ENCODE measurements at regions not wholly inside any gene's neighbourhood (a gene's known extent, or its start where the extent isn't known, plus 50 kb on each side); places are given as distances from the start of the nearest gene placed in this dataset.

DNA sequence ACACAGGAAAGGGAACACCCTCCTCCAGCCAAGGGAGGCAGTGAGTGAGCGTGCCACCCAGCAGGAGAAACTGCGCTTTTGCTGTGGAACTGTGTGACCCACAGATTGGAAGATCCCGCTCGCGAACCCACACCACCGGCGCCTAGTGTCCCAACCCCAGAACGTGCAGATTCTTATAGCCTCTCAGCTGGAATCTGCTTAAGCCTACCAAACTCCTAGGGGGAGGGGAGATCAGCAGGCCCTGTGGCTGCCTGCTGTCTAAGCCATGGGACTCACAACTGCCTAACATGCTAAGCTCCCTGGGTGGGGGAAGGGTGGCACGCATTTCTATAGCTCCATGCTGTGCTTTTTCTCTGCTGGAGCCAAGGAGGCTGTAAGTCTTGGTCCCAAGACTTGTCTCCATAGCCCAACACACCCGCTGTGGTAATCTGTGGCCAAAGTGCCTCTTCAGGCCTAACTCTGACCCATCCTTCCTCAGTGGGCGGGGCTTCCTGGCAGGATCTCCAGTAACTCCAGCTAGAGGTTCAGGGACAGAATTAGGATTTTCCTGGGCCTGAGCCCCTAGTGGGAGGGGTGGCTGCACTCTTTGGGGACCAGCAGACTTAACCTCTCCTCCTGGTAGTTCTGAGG lies 485.0 kb downstream of the TAF11L14 start:
- DNase-seq = no peak

DNA sequence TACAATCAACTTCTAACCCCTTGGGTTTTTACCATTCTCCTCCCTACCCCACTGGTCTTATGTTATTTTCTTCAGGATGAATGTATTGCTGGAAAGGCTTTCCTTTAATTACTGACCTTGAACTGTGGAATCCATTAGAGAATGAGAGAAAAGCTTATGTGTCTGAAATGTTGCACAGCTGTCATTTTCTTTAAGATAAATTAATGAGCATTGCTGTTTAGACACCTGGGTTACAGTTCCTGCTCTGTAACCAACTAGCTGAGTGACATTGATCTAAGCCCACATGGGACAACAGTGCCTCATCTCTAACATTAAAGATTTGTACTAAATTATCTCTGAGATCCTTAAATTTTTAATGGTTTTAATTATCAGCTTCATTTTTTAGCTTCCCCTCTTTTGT lies 507.0 kb downstream of the TAF11L14 start:
- no peak for DNase-seq

DNA sequence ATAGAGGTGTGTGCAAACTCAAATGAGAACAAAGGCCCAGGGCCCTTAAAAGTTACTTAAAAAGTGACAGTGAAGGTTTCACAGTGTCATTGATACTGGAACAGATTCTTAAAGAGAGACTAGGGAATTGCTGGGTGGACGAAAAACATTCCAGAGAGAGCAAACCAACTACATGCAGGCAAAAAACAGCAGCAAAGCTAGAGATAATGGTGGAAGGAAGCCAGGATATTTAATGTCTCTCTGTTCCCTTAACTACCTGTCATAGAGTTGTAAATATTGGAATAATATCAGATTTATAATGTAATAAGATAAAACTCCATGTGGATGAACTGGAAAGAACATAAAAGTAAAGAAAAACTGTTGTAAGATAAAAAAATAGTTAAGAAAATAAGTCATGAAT lies 508.6 kb downstream of the TAF11L14 start:
- no peak for DNase-seq

DNA sequence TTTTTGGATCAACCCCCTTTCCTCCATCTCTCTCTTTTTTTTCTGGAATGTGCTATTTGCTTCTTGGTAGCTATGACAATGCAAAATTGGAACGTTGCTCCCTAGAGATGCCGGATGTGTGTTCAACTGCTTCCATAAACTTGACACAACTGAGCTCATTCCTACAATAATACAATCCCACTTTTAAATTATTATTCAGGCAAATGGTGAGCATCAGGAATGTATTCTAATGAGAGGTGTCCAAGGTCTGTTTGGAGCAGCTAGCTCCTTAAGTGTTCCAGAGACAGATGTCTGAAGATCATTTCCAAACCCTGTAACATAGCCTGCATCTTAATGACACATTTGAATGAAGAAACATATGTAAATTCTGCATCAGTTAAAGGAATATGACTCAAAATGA lies 518.4 kb downstream of the TAF11L14 start:
- no peak for DNase-seq

DNA sequence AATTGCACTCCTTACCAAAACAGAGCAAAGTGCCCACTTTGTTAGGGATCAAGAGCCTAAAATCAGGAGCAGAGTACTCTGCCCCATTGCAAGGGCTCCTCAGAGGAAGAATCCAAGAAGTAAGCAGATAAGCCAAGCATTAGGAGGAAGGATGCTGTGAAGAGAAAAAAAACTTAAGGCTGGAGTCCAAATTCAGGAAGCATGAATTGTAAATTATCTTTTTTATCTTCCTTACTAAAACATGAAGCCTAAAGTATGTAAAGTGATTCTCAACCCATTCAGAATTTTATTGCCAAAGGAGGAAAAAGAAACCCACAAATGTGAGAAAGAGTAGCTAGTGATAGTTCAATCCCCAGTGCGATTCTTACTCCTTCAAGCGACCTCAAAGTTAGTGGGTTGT lies 523.9 kb downstream of the TAF11L14 start:
- DNase-seq = no peak

DNA sequence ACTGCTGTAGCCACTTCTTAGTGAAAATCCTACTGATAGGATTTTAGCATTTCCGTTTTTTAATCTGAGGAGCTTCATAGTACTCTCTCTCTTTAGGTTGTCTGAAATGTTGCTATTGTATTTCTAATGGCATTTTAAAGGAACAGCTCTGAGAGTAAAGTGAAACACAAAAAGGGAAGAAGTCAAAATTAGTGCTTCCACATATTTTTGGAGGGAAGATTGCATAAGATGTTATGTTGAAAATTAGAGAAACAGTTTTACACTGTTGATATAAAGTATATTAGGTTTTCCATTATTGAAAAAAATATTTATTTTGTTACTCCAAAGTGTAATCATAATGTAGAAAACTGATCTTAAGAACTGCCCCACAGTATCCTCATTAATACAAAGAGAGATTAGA lies 525.1 kb downstream of the TAF11L14 start:
- no peak for DNase-seq

DNA sequence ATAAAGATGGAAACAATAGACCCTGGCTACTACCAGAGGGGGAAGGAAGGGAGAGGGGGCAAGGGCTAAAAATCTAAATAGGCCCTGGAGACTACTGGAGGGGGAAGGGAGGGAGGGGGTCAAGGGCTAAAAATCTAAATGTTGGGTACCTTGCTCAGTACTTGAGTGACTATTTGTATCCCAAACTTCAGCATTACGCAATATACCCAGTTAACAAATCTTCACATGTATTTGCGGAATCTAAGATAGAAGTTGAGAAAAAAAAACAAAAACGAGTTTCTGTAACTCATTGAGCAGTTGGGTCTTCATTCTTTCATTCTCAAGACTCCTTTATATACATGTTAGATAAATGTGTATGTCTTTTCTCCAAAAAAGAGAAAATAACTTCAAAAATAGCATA lies 537.4 kb downstream of the TAF11L14 start:
- no peak for DNase-seq

DNA sequence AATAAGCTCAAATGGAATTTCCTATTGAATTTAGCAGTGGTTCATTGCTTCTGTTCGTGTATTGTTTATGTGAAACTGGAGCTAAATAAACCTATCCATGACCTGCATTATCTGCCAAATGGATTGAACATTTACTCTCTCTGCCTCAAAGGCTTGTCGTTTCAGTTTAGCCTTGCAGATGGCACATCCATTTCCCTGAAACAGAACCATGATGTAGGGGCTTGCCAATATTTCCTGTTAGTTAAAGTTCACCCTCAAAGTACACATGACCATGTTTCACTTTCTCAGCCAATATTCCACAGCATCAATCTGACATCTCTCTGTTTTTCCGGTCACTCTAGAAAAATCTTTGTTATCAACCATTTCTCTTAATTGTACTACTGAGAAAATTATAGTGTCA lies 545.3 kb downstream of the TAF11L14 start:
- DNase-seq = no peak

DNA sequence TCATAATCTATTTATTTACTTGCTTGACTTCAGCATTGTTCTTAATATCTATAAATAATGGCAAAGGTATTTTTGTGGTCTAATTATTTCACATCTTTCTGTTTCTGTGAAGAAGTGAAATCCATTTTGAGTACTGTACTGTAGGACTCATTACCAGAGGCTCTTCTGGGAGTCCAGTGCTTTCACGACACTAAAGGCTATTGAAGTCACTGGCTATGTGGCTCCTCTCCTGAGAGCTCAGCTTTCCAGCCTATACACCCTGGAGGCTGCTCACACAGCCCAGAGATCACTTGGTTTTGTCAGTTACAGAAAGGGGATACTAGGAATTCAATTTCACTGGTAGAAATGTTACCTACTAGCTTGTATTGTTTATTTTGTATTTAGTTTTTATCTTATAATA lies 547.3 kb downstream of the TAF11L14 start:
- no peak for DNase-seq

DNA sequence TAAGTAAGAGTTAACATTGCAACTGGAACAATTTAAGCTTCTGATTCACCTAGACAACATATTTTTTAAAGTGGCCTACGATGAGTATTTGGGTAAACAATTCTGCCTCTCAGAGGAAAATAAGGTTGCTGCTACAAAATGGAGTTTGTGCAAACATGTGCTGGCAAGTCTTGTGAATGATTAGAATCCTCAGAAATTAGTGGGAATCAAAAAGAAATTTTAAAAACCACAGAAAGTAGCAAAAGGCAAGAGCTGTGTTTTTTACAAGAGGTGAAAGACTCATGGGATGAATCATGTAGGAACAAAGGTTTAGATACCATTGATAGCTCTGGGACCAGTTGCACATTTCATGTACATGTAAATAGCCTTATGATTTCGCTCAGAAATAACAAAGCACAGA lies 561.6 kb downstream of the TAF11L14 start:
- no peak for DNase-seq

DNA sequence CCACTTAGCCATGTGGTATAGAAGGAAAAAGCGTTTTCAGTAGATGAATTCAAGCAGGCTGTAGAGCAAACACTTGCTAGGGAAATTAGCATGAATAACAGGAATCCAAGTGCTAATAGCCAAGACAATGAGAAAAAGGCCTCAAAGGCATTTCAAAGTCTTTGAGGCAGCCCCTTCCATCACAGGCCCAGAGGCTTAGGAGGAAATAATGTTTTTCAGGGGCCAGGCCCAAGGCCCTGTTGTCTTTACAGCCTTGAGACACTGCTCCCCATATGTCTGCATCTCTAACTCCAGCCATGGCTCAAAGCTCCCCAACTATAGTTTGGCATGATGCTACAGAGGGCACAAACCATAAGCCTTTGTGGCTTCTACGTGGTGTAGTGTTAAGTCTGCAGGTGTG lies 563.5 kb downstream of the TAF11L14 start:
- DNase-seq = no peak

DNA sequence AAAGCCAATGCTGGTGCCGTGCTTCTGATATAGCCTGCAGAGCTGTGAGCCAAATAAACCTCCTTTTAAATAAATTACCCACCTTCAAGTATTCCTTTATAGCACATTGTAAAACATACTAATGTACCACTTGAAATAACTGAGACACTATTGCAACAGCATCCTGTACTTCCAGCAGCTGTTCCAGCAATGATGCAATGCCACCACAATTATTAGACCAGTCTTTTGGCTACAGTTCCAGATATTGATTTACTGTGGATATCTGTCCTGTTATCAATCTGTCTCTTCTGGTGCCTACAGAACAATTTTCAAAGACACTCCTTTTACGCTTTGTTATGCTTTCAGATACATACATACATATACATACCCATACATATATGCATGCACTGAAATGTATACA lies 567.9 kb downstream of the TAF11L14 start:
- no peak for DNase-seq

DNA sequence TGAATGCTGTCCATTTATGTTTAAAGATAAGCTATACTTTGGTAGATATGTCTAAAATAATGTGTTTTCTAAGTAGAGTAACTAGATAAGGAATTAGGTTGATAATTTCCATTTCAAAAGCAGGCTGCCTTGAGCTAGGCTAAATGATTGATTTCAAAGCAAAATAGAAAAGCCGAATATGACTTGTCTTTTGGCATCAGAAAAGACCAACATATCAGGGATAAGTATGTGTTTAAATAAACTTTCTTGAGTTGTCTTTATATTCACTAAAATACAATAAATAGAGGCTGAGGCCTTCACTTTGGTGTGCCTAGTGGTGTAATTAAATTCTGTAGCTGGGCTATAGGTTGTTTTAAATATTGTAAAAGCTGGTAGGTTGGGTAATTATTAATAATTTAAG lies 569.0 kb downstream of the TAF11L14 start:
- no peak for DNase-seq

DNA sequence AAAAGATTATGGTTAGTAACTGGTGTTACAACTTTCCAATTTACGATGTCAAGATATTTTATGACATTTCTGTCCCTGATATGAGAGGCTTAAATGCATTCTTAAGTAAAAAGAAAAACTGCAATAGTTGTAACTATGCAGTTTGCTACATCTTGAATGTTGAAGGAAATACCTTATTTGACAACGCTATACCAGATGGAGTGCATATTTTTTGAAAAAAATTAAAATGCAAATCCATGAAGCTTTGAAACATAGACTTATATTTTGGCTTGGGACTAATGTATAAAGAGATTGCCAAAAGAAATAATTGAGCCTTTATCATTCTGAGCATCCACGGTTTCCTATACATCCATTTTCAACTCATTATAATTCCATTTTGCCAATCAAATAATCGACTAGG lies 579.4 kb downstream of the TAF11L14 start:
- DNase-seq = no peak

DNA sequence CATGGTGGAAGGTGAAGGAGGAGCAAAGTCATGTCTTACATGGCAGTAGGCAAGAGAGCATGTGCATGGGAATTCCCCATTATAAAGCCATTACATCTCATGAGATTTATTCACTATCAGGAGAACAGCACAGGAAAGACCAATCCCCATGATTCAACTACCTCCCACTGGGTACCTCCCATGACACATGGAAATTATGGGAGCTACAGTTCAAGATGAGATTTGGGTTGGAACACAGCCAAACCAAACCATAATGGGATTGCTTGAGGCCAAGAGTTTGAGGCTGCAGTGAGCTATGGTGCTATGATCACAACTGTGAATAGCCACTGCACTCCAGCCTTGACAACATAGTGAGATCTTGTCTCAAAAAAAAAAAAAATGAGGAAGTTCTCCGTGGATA lies 581.8 kb downstream of the TAF11L14 start:
- DNase-seq = no peak

DNA sequence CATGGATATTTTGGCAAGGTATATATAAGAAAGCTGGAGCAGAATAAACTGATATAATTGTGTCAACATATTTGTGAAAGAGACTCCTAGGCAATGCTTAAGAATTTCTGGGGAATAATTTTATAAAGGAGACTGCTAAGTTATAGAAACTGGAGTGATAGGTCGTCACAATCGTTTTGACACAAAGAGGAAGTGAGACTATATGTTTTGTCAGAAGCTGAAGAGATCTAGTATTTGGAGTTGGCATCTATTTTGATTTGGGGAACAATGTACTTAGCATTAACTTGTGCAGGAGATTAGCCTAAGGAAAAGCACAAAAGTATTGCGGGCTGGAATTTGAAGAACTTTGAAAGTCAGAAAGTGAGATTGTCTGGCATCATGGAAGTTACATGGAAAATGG lies 582.5 kb downstream of the TAF11L14 start:
- no peak for DNase-seq

DNA sequence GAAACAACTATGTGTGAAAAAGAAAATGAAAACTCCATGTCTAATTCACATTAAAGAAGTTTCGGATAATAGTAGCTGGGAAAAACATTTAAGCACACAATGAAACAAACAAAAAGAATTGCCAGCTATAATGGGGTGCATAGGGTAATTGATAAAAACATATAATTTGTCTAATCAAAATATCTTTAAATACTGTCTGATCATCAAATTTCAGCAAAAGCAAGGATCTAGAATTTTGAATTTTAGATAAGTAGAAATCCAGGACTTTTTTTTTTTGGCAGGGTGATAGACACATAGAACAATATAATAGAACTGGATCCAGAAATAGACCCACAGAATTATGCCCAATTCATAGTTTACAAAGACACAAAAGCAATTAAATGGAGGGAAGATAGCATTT lies 585.0 kb downstream of the TAF11L14 start:
- no peak for DNase-seq

DNA sequence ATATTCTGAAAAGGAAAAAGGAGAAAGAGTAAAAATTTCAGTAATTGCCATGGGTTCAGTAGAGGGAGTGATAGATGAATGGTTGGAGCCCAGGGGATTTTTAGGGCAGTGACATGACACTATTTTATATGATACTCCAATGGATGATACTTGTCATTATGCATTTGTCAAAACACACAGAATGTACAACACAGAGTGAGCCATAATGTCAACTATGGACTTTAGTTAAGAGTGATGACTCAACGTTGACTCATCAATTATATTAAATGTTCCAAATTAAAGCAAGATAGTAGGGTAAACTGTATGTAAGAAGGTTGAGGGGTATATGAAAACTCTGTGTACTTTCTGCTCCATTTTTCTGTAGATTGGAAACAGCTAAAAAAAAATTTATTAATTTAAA lies 586.4 kb downstream of the TAF11L14 start:
- no peak for DNase-seq

DNA sequence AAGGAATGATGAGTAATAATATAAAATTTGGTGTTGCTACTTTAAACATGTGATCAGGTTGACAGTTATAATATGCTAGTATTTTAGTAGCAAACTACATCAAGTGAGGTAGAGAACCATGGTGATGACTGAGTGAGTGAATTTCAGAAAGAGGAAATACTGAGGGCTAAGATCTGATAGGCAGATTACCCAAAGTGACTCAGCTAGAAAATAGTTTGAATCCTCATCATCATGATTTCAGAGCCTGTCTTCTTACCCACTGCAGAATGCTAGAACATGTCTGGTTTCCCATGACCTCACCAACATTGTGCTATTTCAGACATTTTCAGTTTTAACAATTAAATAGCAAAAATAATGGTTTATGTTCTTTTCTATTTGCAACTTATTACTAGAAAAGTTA lies 602.1 kb downstream of the TAF11L14 start:
- no peak for DNase-seq

DNA sequence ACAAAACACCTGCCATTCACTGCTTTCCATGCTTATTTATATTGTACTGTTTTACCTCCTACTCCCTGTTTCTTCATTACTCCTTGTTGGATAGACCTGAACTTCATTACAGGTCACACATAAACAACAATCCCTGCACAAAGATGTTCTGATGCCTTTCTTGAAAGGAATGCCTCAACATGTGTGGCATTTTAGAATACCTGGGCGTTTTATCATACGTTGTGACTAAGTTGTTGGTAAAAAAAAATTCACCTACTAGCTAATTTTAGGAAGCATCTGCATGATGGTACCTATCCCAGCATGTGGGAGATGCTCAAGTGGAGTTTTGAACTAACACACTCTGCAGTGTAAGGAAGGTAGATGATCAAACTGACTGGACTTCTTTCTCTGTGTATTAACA lies 604.1 kb downstream of the TAF11L14 start:
- no peak for DNase-seq

DNA sequence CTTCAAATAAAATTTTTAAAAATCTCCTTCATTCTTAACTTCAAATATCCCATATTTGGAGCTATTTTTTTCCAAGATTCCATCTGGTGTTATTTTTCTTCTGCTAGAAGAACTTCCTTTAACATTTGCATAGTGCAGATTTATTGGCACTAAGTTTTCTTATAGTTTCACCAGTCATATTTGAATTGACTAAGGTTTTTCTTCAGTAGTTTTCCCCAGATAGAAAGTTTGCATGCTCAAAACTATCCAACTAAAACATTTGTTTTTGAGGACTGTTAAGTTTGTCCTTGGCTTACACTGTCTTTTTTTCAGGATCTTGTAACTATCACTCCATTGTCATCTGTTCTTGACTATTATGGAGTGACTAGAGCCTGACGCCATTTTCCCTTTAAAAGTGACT lies 606.7 kb downstream of the TAF11L14 start:
- no peak for DNase-seq

DNA sequence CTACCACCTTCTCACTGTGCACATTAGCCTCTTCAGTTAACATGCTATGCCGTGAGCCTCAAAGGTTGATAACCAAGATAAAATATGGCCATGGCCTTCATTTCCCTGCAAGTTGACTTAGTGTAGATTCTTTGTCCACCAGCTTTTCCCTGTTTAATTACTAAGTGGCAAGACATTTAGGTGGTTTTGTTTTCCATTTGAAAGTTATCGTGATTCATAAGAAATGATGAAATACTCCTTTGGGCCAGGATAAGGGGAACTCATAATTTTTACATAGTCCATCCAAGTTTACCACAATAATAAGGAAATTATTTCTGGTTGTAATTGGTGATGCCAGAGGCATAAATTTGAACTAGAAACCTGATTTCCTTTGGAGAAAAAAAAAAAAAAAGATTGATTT lies 609.6 kb downstream of the TAF11L14 start:
- DNase-seq = no peak

DNA sequence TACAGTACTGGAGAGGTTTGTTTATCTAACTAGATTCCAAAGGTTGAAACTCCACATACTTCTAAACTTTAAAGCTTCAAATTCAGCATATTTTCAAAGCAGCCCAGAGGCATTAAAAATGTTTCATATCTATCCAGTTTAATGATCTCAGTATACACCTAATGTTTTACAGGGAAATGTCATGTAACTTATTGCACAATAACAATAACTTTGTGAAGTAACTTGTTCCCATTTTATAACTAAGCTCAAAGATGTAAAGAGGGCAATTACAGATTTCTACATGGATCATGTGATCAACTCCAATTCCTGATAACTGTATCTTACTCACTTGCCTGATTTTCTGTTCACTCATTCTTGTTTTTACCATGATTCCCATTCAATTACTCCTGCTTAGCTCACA lies 610.0 kb downstream of the TAF11L14 start:
- no peak for DNase-seq

DNA sequence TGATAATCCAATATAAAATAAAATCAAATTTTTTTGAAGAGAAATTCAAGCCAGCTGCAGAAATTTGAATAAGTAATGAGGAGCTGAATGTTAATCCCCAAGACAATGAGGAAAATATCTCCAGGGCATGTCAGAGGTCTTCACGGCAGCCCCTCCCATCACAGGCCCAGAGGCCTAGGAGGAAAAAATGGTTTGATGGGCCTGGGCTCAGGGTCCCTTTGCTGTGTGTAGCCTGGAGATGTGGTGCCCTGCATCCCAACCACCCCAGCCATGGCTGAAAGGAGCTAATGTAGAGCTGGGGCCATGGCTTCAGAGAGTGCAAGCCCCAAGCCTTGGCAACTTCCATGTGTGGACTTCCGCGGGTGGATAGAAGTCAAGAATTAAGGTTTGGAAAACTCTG lies 618.3 kb downstream of the TAF11L14 start:
- no peak for DNase-seq

DNA sequence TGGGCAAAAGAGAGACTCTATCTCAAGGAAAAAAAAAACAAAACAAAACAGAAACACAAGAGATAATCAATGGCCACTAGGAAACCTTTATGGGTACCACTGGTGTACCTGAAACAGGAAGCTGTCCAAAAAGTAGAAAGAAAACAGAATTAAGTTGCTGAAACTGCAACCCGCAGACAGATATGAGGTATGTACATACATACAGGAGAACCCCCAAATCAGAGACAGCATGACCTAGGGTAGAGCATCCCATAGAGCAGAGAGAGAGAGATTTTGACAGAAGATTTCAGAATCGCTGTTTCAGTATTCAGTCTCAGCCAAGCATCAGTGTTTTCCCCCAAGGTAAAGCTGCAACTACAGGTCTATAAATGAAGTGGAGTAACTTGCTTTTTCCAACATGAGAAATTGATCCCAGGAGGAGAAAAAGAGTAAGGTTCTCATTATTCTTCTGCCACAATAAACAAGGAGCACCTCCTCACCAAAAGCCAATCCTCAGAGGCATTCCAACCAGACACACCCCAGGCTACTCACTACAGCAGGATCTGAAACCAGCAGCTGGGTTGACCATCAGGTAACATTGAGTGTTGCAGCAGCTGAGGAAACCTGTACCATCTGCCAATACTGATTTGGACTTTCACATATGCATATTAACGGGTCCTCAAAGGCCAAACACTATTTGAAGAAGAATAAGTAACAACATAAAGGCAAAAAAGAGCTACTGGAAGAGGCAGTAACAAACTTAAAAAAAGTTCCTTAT lies 630.0 kb downstream of the TAF11L14 start:
- no peak for DNase-seq
